PC-3 (cell line): ENCODE measurements at regions not wholly inside any gene's neighbourhood (a gene's known extent, or its start where the extent isn't known, plus 50 kb on each side); places are given as distances from the start of the nearest gene placed in this dataset.

Experiments used
- ATAC-seq: fragments of 200-7000 bp; cut with Tn5 transposase; 2 replicates; pipeline ENCODE4 v1.9.1; 2020; ENCODE audit warnings: mild to moderate bottlenecking, moderate library complexity
- BruUV-seq: library from RNA; stranded (reverse); fragments of 400-500 nt; replicated peaks from 2 replicates; lab custom pipeline; 2021; lab: Mats Ljungman, UMichigan
- CTCF ChIA-PET: fragments of 300-600 bp; sonication (Branson Sonifier 250); formaldehyde crosslinking; loops from one replicate; lab custom pipeline; 2022; ENCODE audit warnings: antibody characterized with exemption; lab: Charles Lee
- POLR2A ChIA-PET: fragments of 300-600 bp; sonication (Branson Sonifier 250); formaldehyde crosslinking; loops from one replicate; lab custom pipeline; 2022; ENCODE audit warnings: antibody characterized with exemption; ENCODE audit not compliant: unreplicated experiment; lab: Charles Lee
- DNase-seq: peaks from one replicate; pipeline ENCODE4 v3.0.0-alpha.2; 2015
- H2AFZ ChIP-seq: fragments of 300-600 bp; sonication (generic); 2 replicates; pipeline ENCODE4 v1.6.0; 2016; ENCODE audit warnings: antibody characterized with exemption, low read length
- H3F3A ChIP-seq: fragments of 300-600 bp; sonication (generic); one replicate; pipeline ENCODE4 v1.6.0; 2017; ENCODE audit warnings: antibody characterized with exemption, low read length, control low read depth, mild to moderate bottlenecking; ENCODE audit not compliant: unreplicated experiment
- H3K27ac ChIP-seq: fragments of 300-600 bp; sonication (generic); 2 replicates; pipeline ENCODE4 v1.5.1; 2016; ENCODE audit warnings: mild to moderate bottlenecking, low read length
- H3K27me3 ChIP-seq: fragments of 300-600 bp; sonication (generic); 2 replicates; pipeline ENCODE4 v1.6.1; 2016; ENCODE audit warnings: low read length, mixed read lengths
- H3K36me3 ChIP-seq: fragments of 300-600 bp; sonication (generic); 2 replicates; pipeline ENCODE4 v1.6.1; 2016; ENCODE audit warnings: low read depth, mixed run types, low read length, mixed read lengths
- H3K4me1 ChIP-seq: fragments of 300-600 bp; sonication (generic); 2 replicates; pipeline ENCODE4 v1.5.1; 2016; ENCODE audit warnings: low read length; ENCODE audit not compliant: insufficient read depth
- H3K4me2 ChIP-seq: fragments of 300-600 bp; sonication (generic); 2 replicates; pipeline ENCODE4 v1.6.0; 2016; ENCODE audit warnings: low read length
- H3K4me3 ChIP-seq: fragments of 300-600 bp; sonication (generic); 2 replicates; pipeline ENCODE4 v1.5.1; 2016; ENCODE audit warnings: mild to moderate bottlenecking, low read length, mixed read lengths
- H3K79me2 ChIP-seq: fragments of 300-600 bp; sonication (generic); 2 replicates; pipeline ENCODE4 v1.6.1; 2017; ENCODE audit warnings: low read length, mixed read lengths
- H3K9ac ChIP-seq: fragments of 300-600 bp; sonication (generic); 2 replicates; pipeline ENCODE4 v1.6.0; 2016; ENCODE audit warnings: mild to moderate bottlenecking, low read length
- H3K9me2 ChIP-seq: fragments of 300-600 bp; sonication (generic); replicated peaks from 2 replicates; pipeline ENCODE4 v1.6.1; 2016; ENCODE audit warnings: mixed run types, low read length, mixed read lengths
- H3K9me3 ChIP-seq: fragments of 300-600 bp; sonication (generic); 2 replicates; pipeline ENCODE4 v1.6.1; 2016; ENCODE audit warnings: low read length, mixed read lengths
- H4K20me1 ChIP-seq: fragments of 300-600 bp; sonication (generic); 2 replicates; pipeline ENCODE4 v1.6.1; 2016; ENCODE audit warnings: low read length, mixed read lengths
- CTCF ChIP-seq: fragments of 300-600 bp; sonication (generic); conservative IDR thresholded peaks from 2 replicates; pipeline ENCODE4 v1.5.1; 2017; ENCODE audit warnings: antibody characterized with exemption, low read depth, mild to moderate bottlenecking, low read length
- EZH2 ChIP-seq: fragments of 300-600 bp; sonication (generic); IDR thresholded peaks from one replicate; pipeline ENCODE4 v1.6.1; 2017; ENCODE audit warnings: antibody characterized with exemption, mild to moderate bottlenecking, low read length; ENCODE audit not compliant: unreplicated experiment
- EZH2phosphoT487 ChIP-seq: fragments of 300-600 bp; sonication (generic); IDR thresholded peaks from 2 replicates; pipeline ENCODE4 v1.6.1; 2018; ENCODE audit warnings: mild to moderate bottlenecking, antibody characterized with exemption, low read length, borderline replicate concordance
- intact Hi-C: fragments of 100-400 bp; cut with micrococcal nuclease; formaldehyde crosslinking; loops from 2 replicates; pipeline ENCODE4 v1.9.0; 2023

- CTCF ChIA-PET: no interaction called here
Measured at GRCh38 chr6:37106982-37107491, 62.9 kb upstream of the PIM1 start.

DNA sequence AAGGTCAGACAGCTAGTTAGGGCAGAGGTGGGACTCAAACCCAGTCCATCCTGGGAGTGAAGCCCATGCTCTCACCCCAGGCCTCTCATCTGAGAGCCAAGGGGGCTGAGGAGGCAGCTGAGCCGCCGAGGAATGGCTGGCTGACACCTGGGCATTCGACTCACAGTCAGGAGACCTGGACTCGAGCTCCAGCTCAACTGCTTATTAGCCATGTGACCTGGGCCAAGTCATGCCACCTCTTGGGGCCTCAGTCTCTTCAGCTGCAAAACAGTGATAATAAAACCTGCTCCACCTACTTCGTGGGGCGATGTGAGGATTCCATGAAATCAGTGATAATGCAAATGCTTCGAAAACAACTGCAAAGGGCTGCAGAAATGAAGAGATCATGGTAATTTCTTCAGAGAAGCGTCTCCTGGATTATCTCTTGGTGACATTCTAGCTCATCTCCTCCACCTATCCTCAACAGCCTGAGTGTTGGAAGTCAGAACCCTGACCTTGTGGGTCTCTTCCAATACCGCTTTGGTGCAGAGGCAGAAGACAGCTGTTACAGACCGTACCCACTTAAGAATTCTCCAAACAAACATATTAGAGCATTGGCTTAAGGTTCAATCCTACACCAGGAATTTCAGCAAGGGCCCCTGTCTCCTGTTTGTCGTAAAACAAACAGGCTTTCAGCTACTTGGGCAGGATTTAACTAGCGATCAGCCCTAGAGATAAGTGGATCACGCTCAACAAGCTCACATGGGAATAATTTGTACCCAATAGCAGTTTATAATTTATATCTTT, 60.0 kb upstream of the PIM1 start:
- peak; percentile 18 for ATAC-seq
- Histone ChIP-seq H3K9me2 (no peaks in the 10 kb centered on the region), H3K27ac (no peak overlapping the region), H2AFZ (no peak overlapping the region), H3K36me3 (no peaks in the 10 kb centered on the region), H3K4me3 (no peak overlapping the region), H4K20me1 (no peaks in the 10 kb centered on the region), H3F3A (no peaks in the 10 kb centered on the region), H3K9me3 (no peaks in the 10 kb centered on the region), H3K27me3 (no peaks in the 10 kb centered on the region), H3K79me2 (no peaks in the 10 kb centered on the region), H3K4me1 (peaks cover 12% of the 10 kb centered on the region), H3K9ac (no peak overlapping the region), H3K4me2 (no peak overlapping the region)
- no peak for DNase-seq
- TF ChIP-seq EZH2 (no peak), CTCF (no peak), EZH2phosphoT487 (no peak)
- intact Hi-C loops: no loop called here
- CTCF ChIA-PET: interaction anchor here (0.5 kb wide), 1 partner anchor 57 kb away, joined by 7 read pairs; no protein-coding TSS in a partner anchor
- POLR2A ChIA-PET: no interaction called here
- no TSS peak for BruUV-seq

More at GRCh38 chr6:37106982-37107491, 62.9 kb upstream of the PIM1 start:
- H3K36me3 ChIP-seq: no peaks in the 10 kb centered on the region
- no peak overlapping the region for H2AFZ ChIP-seq
- no peak overlapping the region for H3K4me2 ChIP-seq
- peaks cover 38% of the 10 kb centered on the region for H3K4me1 ChIP-seq
- intact Hi-C loops: no loop called here
- H3K9me2 ChIP-seq: no peaks in the 10 kb centered on the region
- ATAC-seq (no peak), DNase-seq (no peak)
- no peaks in the 10 kb centered on the region for H3K27me3 ChIP-seq
- no peaks in the 10 kb centered on the region for H3K9me3 ChIP-seq
- POLR2A ChIA-PET: no interaction called here
- H3K27ac ChIP-seq: no peak overlapping the region
- no TSS peak for BruUV-seq
- no peaks in the 10 kb centered on the region for H3F3A ChIP-seq
- TF ChIP-seq EZH2 (no peak), EZH2phosphoT487 (no peak), CTCF (no peak)
- no peak overlapping the region for H3K4me3 ChIP-seq
- H4K20me1 ChIP-seq: no peaks in the 10 kb centered on the region
- no peaks in the 10 kb centered on the region for H3K79me2 ChIP-seq
- no peak overlapping the region for H3K9ac ChIP-seq
